ENCODE measurements at regions not wholly inside any gene's neighbourhood (a gene's known extent, or its start where the extent isn't known, plus 50 kb on each side); places are given as distances from the start of the nearest gene placed in this dataset.

DNA sequence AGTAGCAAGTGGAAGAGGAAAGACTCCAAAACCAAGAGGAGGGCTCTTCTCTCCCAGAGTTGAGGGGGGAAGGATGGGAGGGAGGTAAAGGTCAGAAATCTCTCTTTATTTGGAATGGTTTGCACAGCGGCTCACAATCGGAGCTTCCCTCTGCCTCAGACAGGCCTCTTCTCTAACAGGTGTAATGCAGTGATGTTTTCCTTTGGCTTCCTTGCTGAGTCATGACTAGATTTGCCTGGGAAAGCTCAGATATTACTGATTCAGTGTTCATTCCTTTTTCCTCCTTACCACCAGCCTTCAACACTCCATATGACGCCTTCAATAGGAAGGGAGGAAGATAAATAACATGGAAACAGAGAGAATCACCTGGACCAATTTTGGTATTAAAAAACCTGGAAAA lies 136.6 kb downstream of the RNF152 start:
- DNase-seq = no peak

DNA sequence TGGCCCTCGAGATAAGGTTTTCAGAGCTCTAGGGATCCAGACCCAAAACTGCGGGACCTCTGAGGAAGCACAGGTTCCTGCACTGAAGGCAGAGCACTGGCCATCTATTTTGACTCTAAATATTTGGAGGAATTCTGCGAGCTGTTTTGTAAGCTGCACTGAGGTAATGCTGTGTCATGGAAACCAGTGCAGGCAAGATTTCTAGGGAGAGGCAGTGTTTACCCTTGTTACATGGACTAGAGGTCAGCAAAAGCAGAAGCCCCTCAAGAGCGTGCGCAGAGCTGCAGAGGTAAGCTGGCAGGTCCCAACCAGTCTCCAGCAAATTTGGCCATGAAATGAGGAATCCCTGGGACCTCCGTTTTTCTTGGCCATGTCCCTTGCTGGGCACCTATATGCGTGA lies 137.3 kb downstream of the RNF152 start:
- no peak for DNase-seq

DNA sequence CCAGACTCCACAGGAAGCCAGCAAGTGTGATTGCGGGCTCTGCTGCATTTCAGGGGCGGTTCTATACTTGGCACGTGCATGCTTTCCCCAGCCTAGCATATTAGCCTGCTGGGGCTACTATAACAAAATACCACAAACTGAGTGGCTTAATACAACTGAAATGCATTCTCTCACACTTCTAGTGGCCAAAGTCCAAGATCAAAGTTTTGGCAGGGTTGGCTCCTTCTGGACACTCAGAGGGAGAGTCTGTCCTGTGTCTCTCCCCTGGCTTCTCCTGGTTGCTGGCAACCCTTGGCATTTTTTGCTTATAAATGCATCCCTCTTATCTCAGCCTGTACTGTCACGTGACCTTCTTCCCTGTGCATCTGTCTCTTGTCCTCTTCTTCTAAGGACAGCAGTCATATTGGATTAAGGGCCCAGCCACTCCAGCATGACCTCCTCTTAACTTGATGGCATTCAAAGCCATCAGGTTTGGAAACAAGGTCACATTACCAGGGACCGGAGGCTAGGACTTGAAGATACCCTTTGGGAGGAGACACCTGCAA lies 138.7 kb downstream of the RNF152 start:
- no peak for DNase-seq

DNA sequence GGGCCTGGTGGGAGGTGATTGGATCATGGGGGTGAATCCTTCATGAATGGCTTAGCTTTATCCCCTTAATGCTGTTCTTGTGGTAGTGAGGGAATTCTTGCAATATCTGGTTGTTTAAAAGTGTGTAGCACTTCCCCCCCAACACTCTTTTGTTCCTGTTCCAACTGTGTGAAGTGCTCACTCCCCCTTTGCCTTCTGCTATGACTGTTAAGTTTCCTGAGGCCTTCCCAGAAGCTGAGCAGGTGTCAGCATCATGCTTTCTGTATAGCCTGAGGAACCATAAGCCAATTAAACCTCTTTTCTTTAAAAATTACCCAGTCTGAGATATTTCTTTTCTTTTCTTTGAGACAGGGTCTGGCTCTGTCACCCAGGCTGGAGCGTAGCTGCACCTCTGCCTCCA lies 139.4 kb downstream of the RNF152 start:
- DNase-seq = no peak

DNA sequence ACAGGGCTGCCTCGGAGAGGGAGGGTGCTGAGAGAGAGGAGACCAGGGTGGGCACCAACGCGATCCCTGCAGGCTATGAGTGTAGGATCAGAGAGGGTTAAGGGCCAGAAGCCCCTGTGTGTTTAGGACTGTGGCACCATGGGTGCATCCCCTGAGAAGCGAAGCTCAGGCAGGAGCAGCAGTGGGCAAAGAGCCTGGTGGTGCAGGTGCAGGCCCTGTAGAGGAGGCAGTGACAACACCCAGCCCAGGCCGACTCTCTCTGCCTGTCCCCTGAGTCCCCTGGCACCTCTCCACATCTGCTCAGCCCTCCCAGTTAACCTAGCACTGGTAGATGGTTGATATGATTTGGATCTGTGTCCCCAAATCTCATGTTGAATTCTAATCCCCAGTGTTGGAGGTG lies 139.8 kb downstream of the RNF152 start:
- DNase-seq = no peak

DNA sequence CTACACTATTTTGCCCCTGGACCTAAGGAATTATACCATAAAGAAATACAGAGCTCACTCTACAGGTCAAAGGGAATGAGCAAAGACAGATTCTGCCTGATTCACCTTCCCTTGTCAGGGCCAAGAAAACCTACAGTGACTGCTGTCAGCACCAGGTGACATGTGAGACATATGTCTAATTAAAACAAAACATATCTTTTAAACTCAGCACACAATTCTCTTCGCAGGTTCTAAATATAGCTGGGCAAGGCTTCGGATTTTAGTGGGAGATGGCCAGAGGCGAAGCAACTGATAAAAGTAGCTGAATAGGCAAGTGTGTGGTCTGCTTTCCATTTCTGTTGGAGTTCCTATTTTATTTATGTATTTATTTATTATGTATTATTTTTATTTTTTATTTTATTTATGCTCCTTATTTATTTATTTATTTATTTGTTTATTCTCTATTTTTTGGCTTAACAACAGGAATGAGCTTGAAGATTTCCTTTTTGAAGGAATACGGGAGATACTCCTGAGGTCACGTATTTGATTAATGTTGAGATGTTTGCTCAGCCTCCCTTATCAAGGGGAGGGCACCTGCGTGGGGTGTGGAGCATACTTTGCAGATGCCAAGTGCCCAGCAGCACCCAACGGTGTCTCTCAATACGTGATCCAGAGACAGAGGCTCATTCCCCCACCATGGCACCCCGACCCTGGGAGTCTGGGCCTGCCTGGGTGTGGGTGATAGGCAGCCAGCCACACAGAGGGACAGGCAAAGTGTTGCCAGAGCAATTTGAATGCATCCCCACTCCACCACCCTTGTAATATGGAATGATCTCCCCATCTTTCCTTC lies 141.8 kb downstream of the RNF152 start:
- DNase-seq = no peak

DNA sequence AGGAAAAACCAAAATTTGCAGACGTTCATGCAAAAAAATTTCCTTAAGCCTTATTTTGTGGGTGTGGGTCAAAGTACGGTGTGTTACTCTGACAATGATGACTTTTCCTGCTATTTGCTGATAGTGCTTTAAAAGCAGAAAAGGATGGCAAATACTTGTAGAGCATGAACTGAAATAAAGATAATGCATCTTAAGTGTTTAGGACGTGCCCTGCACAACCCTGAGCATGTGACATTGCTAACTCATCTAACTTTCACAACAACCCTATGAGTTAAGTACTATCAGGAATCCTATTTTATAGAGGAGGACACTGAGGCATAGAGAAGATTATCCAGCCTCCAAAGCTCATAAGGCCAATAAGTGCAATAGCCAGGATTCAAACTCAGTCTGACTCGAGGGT lies 143.3 kb downstream of the RNF152 start:
- DNase-seq = no peak

DNA sequence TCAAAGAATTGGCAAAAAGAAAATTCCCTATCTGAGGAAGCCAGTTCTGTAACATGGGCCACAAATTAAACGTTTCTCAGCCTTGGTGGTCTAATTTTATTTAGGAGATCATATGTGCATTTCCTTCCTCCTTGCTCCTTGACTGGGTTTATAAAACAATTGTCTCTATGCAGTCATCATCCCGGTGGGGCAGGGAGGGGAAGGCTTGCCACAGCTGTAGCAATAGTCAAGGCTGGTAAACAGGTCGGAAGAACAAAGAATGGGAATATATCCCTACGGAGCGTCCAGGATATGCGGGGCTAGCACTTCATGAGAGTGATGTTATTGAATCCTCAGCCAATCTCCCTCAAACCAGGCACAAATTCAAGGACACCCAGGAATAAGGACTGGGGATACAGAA lies 143.8 kb downstream of the RNF152 start:
- DNase-seq = no peak

DNA sequence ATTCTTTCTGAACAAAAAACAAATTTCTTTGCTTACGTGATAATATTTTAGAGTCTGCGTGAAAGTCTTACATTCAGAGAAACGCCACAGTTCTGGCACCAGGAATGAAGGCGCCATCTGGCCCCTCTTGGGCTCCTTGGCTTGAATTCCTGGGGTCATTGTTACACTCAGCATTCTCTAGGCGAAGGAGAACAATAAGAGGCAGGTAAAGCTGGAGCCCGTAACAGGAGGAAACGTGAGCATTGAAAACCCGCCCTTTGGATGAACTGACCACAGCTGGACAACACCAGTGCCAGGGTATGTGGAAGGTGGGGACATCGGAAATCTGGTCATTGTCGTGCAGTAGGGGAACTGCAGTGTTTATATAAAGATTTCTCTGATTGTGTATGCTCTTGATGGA lies 144.8 kb downstream of the RNF152 start:
- DNase-seq = no peak

DNA sequence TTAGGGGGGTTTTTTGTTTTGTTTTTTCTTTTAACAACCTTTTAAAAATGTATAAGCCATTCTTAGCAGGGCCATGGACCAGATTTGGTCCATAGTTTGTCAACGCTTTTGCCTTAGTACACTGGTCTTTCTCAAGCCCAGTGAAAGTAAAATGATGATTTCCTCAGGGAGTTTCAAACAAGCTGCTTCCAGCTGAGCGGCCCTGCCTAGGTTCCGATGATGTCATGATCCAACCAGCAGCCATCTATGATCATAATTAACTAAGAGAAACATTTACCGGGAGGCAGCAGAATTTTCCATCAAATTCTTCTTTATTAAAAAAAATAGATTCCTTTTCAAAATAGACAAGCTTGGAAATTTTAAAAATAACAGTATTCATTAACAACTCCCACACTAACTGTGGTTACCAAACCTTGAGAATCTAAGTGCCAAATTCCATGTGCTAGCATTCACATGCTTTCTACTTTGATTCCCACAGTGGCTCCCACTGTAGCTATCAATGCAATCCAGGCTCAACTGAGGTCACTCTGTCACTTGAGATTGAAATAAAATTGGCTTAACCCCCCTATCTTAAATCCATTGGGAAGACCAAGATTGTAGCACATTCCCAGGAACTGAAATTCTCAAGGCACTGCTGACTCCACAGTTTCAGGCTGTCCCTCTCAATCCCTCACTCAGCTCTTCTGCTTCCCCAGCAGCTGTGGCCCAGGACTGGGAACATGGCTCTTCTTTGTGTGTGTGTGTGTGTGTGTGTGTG lies 148.9 kb downstream of the RNF152 start:
- DNase-seq = no peak

DNA sequence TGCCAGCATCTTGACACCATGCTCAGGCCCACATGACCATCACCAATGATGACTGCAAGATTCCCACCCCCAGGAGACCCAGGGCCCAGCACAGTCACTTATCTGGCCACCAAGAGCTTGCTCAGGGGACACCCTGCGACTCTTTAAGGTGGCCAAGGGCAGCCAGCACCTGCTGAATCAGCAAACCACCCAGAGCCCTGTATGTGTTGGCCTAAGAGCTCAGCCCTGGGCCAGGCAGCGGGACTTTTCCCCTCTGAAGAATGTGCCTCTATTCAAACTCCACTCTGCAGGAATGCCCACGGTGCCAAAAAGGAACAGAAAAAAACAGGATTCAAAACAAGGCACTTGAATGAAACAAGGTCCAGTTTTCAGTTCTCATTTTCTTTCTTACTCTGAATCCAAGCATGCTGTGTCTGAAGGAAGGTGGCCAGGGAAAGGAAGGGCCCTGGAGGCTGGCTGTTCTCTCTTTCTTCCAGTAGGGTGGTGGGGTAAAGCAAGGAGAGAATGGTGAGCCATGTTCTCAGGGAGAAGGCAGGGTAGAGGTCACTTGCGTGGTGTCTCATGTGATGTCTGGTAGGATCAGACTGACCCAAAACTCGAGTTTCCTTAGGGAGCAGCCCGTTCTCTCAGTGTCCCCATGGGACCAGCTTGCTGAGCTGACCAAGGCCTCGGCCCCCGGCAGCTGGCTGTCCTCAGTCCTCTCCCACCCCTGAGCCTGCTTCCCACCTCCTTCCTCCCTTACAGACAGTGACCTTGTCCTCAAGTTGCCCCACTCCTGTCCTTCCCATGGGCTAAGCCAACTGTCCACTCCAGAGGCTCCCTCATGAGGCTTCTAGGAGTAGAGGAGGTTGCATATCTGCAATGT lies 150.0 kb downstream of the RNF152 start:
- DNase-seq = no peak

DNA sequence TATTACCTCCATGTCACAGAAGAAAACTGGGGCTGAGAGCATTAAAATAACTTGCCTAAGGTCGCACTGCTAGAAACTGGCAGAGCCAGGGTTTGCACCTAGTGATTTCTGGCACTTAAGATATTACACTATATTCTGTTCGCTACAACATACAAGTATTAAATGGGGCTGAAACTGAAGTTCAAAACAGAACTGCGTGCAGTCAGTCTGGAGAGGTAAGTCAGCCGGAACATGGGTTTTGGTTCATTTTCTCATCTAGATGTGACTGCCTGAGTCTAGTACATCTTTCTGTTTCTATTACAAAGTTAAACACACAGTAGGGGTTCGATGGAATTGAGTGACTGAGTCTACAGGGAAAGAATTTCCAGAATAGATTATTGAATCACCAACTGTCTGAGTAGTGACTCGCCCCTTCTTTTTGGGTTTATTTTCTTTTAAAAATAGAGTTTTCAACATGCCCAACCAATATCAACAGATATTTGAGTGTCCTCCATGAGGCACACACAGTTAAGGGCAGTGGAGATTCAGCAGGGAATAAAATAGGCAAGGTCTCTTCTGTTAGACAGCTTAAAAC lies 150.8 kb downstream of the RNF152 start:
- DNase-seq = no peak

DNA sequence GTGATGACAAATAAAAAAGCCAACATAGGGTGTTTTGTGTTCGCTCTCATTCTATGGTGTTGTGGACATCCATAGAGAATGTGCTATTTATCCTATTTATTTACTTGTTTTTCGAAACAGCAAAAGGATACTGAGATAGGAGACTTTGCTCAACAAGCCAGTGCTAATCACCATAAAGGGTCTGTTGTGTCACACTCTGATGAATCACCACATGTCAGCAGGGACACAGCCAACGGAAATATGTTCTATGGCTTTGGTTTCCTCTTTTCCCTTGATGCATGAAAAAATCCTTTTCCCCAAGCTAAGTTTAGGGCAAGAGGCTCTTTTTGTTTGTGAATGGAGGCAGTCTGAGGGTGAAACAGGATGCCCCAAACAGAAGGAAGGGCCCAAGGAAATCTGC lies 154.3 kb downstream of the RNF152 start:
- DNase-seq = no peak

DNA sequence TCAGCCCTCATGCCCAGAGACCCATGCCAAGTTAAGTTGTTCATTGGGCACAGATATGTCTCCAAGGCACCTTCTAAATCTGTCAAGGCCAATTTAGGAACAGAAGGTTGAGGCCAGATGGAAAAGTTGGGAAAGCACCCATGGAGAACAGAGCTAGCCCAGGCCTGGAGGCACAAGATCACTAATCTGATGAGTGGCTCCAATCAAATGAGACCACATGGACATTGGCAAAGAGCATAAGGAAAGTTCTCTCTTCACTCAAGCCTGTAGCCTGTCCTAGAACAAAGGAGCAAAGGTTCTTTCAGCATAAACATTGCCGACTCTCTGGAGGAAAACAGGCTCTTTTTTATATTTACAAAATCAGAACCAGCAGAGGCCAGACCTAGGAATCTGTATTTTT lies 154.8 kb downstream of the RNF152 start:
- peak; percentile 68 for DNase-seq

DNA sequence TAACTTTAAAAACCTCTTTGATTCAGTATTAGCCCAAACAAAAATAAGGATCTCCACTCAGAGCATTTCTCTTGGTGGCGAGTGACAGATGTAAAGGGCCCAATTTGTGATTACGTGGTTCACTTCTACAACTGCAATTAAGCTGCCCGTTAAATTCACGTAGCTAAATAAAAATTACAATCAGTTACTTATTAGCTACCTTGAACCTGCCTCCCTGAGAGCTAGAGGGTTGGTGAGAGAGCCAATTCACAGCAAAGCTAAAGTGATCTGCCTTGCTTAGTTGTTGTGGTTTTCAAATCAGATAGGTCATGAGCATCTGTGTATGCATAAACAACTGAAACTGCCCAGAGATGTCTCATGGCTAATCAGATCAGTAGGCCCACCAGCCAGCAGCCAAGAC lies 156.7 kb downstream of the RNF152 start:
- no peak for DNase-seq

DNA sequence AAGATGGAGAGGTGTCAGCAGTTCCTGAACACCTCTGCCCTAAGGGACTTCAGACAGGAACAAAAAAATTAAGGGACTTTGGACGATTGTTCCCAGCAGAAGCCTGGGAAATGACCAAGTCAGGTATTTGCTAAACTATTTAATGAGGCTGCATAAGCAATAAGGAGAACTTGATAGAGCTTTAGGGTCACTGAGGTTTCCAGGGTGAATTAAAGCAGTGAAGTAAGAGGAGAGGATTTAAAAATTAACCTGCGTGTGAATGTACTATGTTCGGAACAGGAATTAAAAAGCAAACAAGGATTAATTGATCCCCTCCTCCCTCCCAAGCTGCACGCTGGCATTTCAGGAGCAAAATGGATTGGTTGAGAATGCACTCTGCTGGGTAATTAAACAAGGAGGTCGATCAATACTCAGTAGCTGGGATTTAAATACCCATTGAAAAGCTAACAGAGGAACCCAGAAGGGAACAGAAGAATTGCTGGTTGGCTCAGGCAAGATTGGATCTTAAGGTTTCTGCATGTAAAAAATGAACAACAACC lies 157.2 kb downstream of the RNF152 start:
- no peak for DNase-seq

DNA sequence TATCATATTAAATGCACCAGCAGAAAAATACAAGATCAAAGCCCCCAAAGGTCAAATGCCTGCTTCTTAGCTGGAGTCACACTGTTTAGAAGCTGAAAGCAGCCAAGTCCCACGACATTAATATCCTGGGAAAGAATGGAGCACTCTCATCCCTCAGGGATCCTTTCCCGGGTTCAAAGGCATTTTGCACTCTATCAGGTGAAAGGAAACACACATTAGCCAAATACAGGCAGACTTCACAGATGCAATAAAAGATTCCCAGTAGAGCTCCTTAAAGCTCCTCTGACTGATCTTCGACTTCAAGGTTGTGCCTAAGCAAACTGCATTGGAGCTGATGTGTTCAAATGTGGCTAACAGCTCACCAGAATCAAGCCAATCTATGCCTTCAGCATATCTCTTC lies 158.4 kb downstream of the RNF152 start:
- DNase-seq = no peak

DNA sequence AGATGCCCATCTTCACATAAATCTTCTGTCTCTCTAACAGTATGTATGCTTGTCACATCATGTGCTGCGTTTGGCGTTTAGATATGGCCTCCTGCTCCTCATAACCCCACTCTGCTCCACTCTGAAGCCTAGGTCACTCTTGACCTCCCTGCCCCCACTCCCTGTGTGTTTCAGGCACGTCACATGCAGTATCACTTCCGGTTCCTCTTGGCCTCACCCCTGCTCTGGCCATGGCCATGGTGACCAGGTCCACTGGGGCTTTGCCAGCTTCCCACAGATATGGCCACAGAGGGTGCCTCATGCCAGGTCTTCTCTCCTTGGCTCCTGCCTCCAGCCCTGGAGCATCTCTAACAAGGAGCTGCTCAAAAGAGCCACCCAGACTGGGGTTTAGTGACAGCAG lies 160.0 kb downstream of the RNF152 start:
- no peak for DNase-seq

DNA sequence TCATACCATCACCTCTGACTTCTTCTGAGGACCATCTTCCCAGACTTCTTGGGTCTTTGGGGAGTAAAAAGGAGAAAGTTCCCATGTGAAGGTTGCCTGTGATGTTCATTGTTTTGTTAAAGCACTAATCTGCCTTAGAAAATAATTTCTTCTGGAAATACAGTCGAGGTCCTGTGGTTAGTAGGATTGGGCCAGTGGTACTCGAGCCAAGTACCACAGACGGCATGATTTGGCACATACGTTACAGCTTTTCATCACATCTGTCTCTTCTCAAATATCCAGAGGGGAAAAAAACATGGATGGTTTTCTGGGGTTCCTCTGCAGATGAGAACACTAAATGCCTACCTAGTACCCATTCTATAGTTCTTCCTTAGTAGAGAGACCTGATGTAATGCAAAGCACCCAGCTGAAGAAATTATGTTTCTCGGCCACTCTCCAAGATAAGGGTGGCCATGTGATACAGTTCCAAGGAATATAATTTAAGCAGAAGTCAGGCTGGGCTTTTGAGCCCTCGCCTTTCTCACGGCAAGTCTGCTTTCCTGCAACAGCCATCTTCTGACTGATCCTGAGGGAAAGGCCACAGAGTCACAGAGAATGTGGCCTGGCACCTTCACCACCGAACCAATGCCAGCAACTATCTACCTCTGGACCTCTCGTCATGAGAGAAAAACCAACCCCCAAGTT lies 161.0 kb downstream of the RNF152 start:
- peak; percentile 54 for DNase-seq

DNA sequence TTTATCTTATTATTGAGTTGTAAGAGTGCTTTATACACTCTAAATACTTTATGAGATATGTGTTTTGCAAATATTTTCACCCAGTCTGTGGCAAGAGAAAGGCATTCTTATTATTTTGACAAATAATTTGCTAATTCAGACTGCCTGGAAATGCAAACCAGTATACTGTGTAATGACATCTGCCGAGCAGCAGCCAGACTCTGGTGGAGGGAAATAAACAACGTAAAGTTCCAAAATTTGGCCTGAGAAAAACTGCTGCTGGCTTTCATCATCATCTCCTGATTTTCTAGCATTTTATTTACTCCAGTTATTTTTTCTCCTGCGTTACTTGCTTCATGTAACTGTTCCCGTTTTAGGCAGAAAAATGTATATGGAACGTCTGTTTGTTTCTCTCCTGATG lies 161.6 kb downstream of the RNF152 start:
- DNase-seq = no peak

DNA sequence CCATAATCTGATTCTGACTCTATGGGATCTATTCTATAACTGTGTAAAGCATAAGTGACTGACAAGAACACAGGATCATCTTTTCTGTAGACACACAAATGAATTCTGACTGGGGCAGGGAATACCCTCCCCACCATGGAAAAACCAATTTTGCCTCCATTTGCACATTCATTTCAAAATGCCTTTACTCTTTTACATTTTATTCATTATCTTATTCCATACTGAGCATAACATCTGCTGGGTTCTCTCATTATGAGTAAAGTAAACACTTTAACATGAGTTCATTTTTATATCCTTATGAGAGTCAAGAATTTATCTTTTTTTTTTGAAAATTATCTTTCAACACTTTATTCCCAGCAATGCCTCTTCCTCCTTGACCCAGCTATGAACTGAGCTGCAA lies 163.5 kb downstream of the RNF152 start:
- no peak for DNase-seq
